Esophagus mucosa (tissue), 1 donor: ENCODE measurements at regions not wholly inside any gene's neighbourhood (a gene's known extent, or its start where the extent isn't known, plus 50 kb on each side); places are given as distances from the start of the nearest gene placed in this dataset.
"Not testable (repeated sequence)": the region's sequence is repeated elsewhere in the genome, so short reads cannot be mapped to it uniquely, and the experiment has no call there.

ENCODE experiments used
- ATAC-seq: fragments of 200-7000 bp; cut with Tn5 transposase; one replicate; pipeline ENCODE4 v1.9.1; 2020
- donor health status: DM: yes; HTN: yes; CAD: no.

- ATAC-seq = no peak
Observed at GRCh38 chr1:30083800-30084464, 639.5 kb downstream of the MATN1 start.

GRCh38 chr1:30081379-30082102, 641.8 kb downstream of the MATN1 start:
- ATAC-seq = no peak

- not testable (repeated sequence) for ATAC-seq
Observed at GRCh38 chr1:30075916-30076315, 647.5 kb downstream of the MATN1 start.

GRCh38 chr1:30068787-30069472, 654.5 kb downstream of the MATN1 start:
- no peak for ATAC-seq

GRCh38 chr1:30064547-30064946, 658.8 kb downstream of the MATN1 start:
- ATAC-seq = no peak

- ATAC-seq = no peak
Observed at GRCh38 chr1:30063621-30064280, 659.6 kb downstream of the MATN1 start.

- ATAC-seq = no peak
Observed at GRCh38 chr1:30061292-30062220, 661.8 kb downstream of the MATN1 start.

GRCh38 chr1:30060738-30061137, 662.6 kb downstream of the MATN1 start:
- ATAC-seq = no peak

- ATAC-seq = no peak
Observed at GRCh38 chr1:30058970-30059369, 664.4 kb downstream of the MATN1 start.

GRCh38 chr1:30054126-30054525, 669.3 kb downstream of the MATN1 start:
- ATAC-seq = no peak

GRCh38 chr1:30052178-30052577, 671.2 kb downstream of the MATN1 start:
- ATAC-seq = no peak

- ATAC-seq = no peak
Observed at GRCh38 chr1:30051777-30052176, 671.6 kb downstream of the MATN1 start.

GRCh38 chr1:30049748-30050296, 673.6 kb downstream of the MATN1 start:
- ATAC-seq = no peak

- no peak for ATAC-seq
Observed at GRCh38 chr1:30048905-30049304, 674.5 kb downstream of the MATN1 start.

GRCh38 chr1:30047576-30047975, 675.8 kb downstream of the MATN1 start:
- ATAC-seq = no peak

- ATAC-seq = no peak
Observed at GRCh38 chr1:30046751-30047150, 676.6 kb downstream of the MATN1 start.

GRCh38 chr1:30045304-30046090, 677.9 kb downstream of the MATN1 start:
- ATAC-seq = no peak

GRCh38 chr1:30044656-30045144, 678.7 kb downstream of the MATN1 start:
- ATAC-seq = no peak

- no peak for ATAC-seq
Observed at GRCh38 chr1:30043731-30044408, 679.5 kb downstream of the MATN1 start.

GRCh38 chr1:30043256-30043655, 680.1 kb downstream of the MATN1 start:
- no peak for ATAC-seq
